ENCODE measurements at regions not wholly inside any gene's neighbourhood (a gene's known extent, or its start where the extent isn't known, plus 50 kb on each side); places are given as distances from the start of the nearest gene placed in this dataset.
"Not testable (repeated sequence)": the region's sequence is repeated elsewhere in the genome, so short reads cannot be mapped to it uniquely, and the experiment has no call there.

GRCh38 chr4:145279122-145279960, 99.0 kb upstream of the OTUD4 start:
- H3K9ac ChIP-seq (ENCODE audit: low read depth, low read length) = no peak overlapping the region
- H3K4me1 ChIP-seq (ENCODE audit: insufficient read depth, low read length) = no peaks in the 10 kb centered on the region
- no peaks in the 10 kb centered on the region for H3K9me3 ChIP-seq (ENCODE audit: insufficient read depth, low read depth, low read length)
- H3K4me3 ChIP-seq (ENCODE audit: low read length) = no peak overlapping the region
- no peaks in the 10 kb centered on the region for H3K27me3 ChIP-seq (ENCODE audit: insufficient read depth, low read length)
- no peaks in the 10 kb centered on the region for H3K36me3 ChIP-seq (ENCODE audit: insufficient read depth, low read length)
- no peak overlapping the region for H3K27ac ChIP-seq (ENCODE audit: low read depth, low read length)
- 96% methylated on average over 6 of the region's 8 CpGs for WGBS

GRCh38 chr4:145278341-145279121, 98.1 kb upstream of the OTUD4 start:
- no peaks in the 10 kb centered on the region for H3K27me3 ChIP-seq (ENCODE audit: insufficient read depth, low read length)
- no peak overlapping the region for H3K4me3 ChIP-seq (ENCODE audit: low read length)
- H3K4me1 ChIP-seq (ENCODE audit: insufficient read depth, low read length) = no peaks in the 10 kb centered on the region
- no peak overlapping the region for H3K9ac ChIP-seq (ENCODE audit: low read depth, low read length)
- 100% methylated on average over 1 of the region's 2 CpGs for WGBS
- no peak overlapping the region for H3K27ac ChIP-seq (ENCODE audit: low read depth, low read length)
- H3K9me3 ChIP-seq (ENCODE audit: insufficient read depth, low read depth, low read length) = no peaks in the 10 kb centered on the region
- no peaks in the 10 kb centered on the region for H3K36me3 ChIP-seq (ENCODE audit: insufficient read depth, low read length)

DNA sequence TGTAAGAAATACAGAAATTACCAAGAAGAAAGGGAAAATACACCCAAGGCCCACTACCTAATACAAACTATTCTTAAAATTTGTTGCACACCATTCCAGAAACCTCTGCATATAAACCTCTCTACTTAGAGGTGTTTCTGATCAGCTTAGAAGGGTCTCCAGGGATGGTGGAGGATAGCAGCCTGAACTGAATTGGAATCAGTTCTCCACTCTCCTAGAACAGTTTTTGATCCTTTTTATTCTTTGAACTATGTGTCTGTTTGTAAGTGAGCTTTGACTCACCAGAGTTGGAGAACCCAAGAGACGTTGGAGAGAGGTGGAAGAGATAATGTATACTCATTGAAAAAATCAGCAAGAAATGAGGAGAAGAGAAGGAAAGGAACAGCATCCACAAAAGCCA, 96.6 kb upstream of the OTUD4 start:
- Histone ChIP-seq H3K4me1 (ENCODE audit: insufficient read depth, low read length) (no peaks in the 10 kb centered on the region), H3K9me3 (ENCODE audit: insufficient read depth, low read depth, low read length) (no peaks in the 10 kb centered on the region), H3K9ac (ENCODE audit: low read depth, low read length) (no peak overlapping the region), H3K27me3 (ENCODE audit: insufficient read depth, low read length) (no peaks in the 10 kb centered on the region), H3K27ac (ENCODE audit: low read depth, low read length) (no peak overlapping the region), H3K36me3 (ENCODE audit: insufficient read depth, low read length) (no peaks in the 10 kb centered on the region), H3K4me3 (ENCODE audit: low read length) (no peak overlapping the region)
- 89% methylated on average over 1 of the region's 1 CpG for WGBS

GRCh38 chr4:145276050-145276449, 95.7 kb upstream of the OTUD4 start:
- Histone ChIP-seq H3K4me1 (ENCODE audit: insufficient read depth, low read length) (no peaks in the 10 kb centered on the region), H3K27ac (ENCODE audit: low read depth, low read length) (no peak overlapping the region), H3K9me3 (ENCODE audit: insufficient read depth, low read depth, low read length) (no peaks in the 10 kb centered on the region), H3K27me3 (ENCODE audit: insufficient read depth, low read length) (no peaks in the 10 kb centered on the region), H3K9ac (ENCODE audit: low read depth, low read length) (no peak overlapping the region), H3K4me3 (ENCODE audit: low read length) (no peak overlapping the region), H3K36me3 (ENCODE audit: insufficient read depth, low read length) (no peaks in the 10 kb centered on the region)
- WGBS = 88% methylated on average over 4 of the region's 4 CpGs

DNA sequence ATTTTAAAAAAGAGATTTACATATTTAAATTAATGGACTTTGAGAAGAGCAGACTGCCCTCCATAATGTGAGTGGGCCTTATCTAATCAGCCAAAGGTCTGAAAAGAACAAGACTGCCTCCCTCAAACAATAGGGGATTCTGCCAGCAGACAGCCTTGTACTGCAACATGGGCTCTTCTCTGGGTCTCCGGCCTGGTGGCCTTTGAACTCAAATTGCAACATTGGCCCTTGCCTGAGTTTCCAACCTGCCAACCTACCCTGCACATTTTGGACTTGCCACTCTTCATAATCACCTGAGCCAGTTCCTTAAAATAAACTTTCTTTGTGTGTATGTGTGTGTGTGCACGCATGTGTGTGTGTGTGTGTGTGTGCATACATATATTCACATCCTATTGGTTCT, 90.8 kb upstream of the OTUD4 start:
- H3K9ac ChIP-seq (ENCODE audit: low read depth, low read length) = no peak overlapping the region
- no peaks in the 10 kb centered on the region for H3K9me3 ChIP-seq (ENCODE audit: insufficient read depth, low read depth, low read length)
- WGBS = 51% methylated on average over 1 of the region's 2 CpGs
- H3K4me1 ChIP-seq (ENCODE audit: insufficient read depth, low read length) = no peaks in the 10 kb centered on the region
- no peaks in the 10 kb centered on the region for H3K36me3 ChIP-seq (ENCODE audit: insufficient read depth, low read length)
- H3K4me3 ChIP-seq (ENCODE audit: low read length) = no peak overlapping the region
- no peak overlapping the region for H3K27ac ChIP-seq (ENCODE audit: low read depth, low read length)
- no peaks in the 10 kb centered on the region for H3K27me3 ChIP-seq (ENCODE audit: insufficient read depth, low read length)

DNA sequence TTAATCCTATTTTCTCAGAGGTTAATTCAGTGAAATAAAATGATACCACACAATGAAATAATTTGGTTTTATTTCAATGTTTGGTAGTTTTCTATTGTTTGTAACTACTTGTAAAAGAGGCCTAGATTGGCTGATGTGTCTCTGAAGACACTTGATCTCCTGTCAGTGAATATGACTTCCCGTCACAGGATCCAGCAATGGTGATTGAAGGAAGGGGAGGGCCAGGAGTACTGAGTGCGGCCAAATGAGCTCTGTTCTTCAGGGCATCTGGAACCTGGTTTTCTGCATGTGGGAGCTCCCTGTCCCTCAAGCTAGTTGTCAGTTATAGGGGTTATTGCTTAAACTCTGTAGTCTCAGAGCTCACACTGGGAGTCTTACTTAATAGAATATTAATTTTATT, 86.5 kb upstream of the OTUD4 start:
- H3K4me1 ChIP-seq (ENCODE audit: insufficient read depth, low read length) = no peaks in the 10 kb centered on the region
- H3K4me3 ChIP-seq (ENCODE audit: low read length) = no peak overlapping the region
- WGBS = 69% methylated on average over 2 of the region's 2 CpGs
- H3K9me3 ChIP-seq (ENCODE audit: insufficient read depth, low read depth, low read length) = no peaks in the 10 kb centered on the region
- no peaks in the 10 kb centered on the region for H3K27me3 ChIP-seq (ENCODE audit: insufficient read depth, low read length)
- H3K36me3 ChIP-seq (ENCODE audit: insufficient read depth, low read length) = no peaks in the 10 kb centered on the region
- no peak overlapping the region for H3K27ac ChIP-seq (ENCODE audit: low read depth, low read length)
- H3K9ac ChIP-seq (ENCODE audit: low read depth, low read length) = no peak overlapping the region

- no peak overlapping the region for H3K9ac ChIP-seq (ENCODE audit: low read depth, low read length)
- no peaks in the 10 kb centered on the region for H3K27me3 ChIP-seq (ENCODE audit: insufficient read depth, low read length)
- no peak overlapping the region for H3K4me3 ChIP-seq (ENCODE audit: low read length)
- no peaks in the 10 kb centered on the region for H3K36me3 ChIP-seq (ENCODE audit: insufficient read depth, low read length)
- WGBS = 47% methylated on average over 3 of the region's 3 CpGs
- peaks cover 10% of the 10 kb centered on the region for H3K9me3 ChIP-seq (ENCODE audit: insufficient read depth, low read depth, low read length)
- peak overlapping the region; percentile 87; the same call in 1 of the 2 replicates for H3K27ac ChIP-seq (ENCODE audit: low read depth, low read length)
- H3K4me1 ChIP-seq (ENCODE audit: insufficient read depth, low read length) = peaks cover 3% of the 10 kb centered on the region; the same call in 1 of the 2 replicates
These were observed 79.7 kb upstream of the OTUD4 start for GRCh38 chr4:145260091-145260490.

- H3K9me3 ChIP-seq (ENCODE audit: insufficient read depth, low read depth, low read length); H3K27ac ChIP-seq (ENCODE audit: low read depth, low read length); H3K36me3 ChIP-seq (ENCODE audit: insufficient read depth, low read length): not testable (repeated sequence)
These were observed 74.9 kb upstream of the OTUD4 start for GRCh38 chr4:145255311-145255710.

DNA sequence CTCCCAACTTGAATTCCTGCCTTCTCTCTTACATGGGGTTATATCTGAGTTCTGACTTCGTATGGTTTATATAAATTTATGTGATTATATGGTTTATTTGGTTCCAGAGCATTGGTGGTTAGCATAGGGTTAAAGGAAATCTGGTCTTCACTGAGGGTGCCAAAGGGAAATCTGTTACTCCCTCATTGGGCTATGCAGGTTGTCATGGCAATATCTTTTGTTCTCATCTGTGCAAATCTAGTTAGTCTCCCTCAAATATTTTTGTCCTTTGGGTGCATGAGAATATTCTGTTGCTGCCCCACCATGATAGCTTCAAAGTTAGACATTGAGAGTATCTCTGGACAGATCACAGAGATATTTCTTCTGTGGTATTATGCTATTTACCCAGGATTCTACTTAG, 71.8 kb upstream of the OTUD4 start:
- H3K27ac ChIP-seq (ENCODE audit: low read depth, low read length) = no peak overlapping the region
- H3K4me3 ChIP-seq (ENCODE audit: low read length) = no peak overlapping the region
- no peaks in the 10 kb centered on the region for H3K4me1 ChIP-seq (ENCODE audit: insufficient read depth, low read length)
- H3K27me3 ChIP-seq (ENCODE audit: insufficient read depth, low read length) = no peaks in the 10 kb centered on the region
- no peaks in the 10 kb centered on the region for H3K36me3 ChIP-seq (ENCODE audit: insufficient read depth, low read length)
- no peak overlapping the region for H3K9ac ChIP-seq (ENCODE audit: low read depth, low read length)
- 75% methylated on average over 1 of the region's 1 CpG for WGBS
- no peaks in the 10 kb centered on the region for H3K9me3 ChIP-seq (ENCODE audit: insufficient read depth, low read depth, low read length)

More at GRCh38 chr4:145255311-145255710, 74.9 kb upstream of the OTUD4 start:
- not testable (repeated sequence) for H3K9ac ChIP-seq (ENCODE audit: low read depth, low read length); H3K4me1 ChIP-seq (ENCODE audit: insufficient read depth, low read length); H3K27me3 ChIP-seq (ENCODE audit: insufficient read depth, low read length); H3K4me3 ChIP-seq (ENCODE audit: low read length)
- 76% methylated on average over 4 of the region's 4 CpGs for WGBS

DNA sequence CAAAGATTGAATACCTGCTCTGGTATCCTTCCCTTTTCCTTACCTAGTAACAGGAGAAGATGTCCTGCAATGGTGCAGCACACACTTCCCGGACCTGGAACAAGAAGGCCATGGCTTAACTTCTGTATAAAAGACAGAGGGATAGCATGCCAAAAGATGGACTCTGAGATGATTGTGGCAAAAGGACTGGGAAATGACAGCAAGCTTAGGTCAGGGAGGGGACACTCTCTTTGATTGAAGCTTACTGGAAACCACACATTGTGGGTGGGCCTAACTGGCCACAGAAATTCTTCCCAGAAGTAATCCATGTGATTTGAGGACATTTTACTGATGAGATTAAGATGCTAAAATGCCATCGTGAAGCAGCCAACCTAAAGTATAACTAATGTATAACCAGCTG, 71.0 kb upstream of the OTUD4 start:
- no peak overlapping the region for H3K9ac ChIP-seq (ENCODE audit: low read depth, low read length)
- H3K4me3 ChIP-seq (ENCODE audit: low read length) = no peak overlapping the region
- WGBS = 97% methylated on average over 2 of the region's 2 CpGs
- H3K9me3 ChIP-seq (ENCODE audit: insufficient read depth, low read depth, low read length) = no peaks in the 10 kb centered on the region
- no peaks in the 10 kb centered on the region for H3K4me1 ChIP-seq (ENCODE audit: insufficient read depth, low read length)
- no peaks in the 10 kb centered on the region for H3K36me3 ChIP-seq (ENCODE audit: insufficient read depth, low read length)
- no peaks in the 10 kb centered on the region for H3K27me3 ChIP-seq (ENCODE audit: insufficient read depth, low read length)
- H3K27ac ChIP-seq (ENCODE audit: low read depth, low read length) = no peak overlapping the region

DNA sequence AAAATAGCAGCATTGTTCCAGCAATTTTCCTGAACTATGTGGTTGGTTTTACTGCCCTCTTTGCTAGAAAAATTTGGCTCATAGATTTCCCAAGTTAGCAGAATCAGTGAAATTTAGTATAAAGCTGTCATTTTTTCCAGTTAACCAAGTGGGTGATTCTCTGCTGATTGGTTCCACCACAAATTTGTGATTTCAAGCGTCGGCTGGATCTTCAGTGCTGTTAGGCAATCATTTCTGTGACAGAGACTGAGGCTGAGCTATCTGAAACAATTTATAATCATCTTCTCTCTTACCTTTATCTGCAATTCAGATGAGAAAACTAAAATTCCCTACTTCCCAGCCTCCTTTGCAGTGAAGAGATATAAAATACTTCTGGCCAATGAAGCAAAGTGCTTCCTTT, 68.6 kb upstream of the OTUD4 start:
- no peaks in the 10 kb centered on the region for H3K36me3 ChIP-seq (ENCODE audit: insufficient read depth, low read length)
- no peak overlapping the region for H3K27ac ChIP-seq (ENCODE audit: low read depth, low read length)
- no peaks in the 10 kb centered on the region for H3K9me3 ChIP-seq (ENCODE audit: insufficient read depth, low read depth, low read length)
- no peak overlapping the region for H3K4me3 ChIP-seq (ENCODE audit: low read length)
- 96% methylated on average over 2 of the region's 2 CpGs for WGBS
- H3K4me1 ChIP-seq (ENCODE audit: insufficient read depth, low read length) = no peaks in the 10 kb centered on the region
- no peaks in the 10 kb centered on the region for H3K27me3 ChIP-seq (ENCODE audit: insufficient read depth, low read length)
- H3K9ac ChIP-seq (ENCODE audit: low read depth, low read length) = no peak overlapping the region

Data from HUES64 (cell line).